Fibroblast of lung (primary cell): ENCODE measurements at regions not wholly inside any gene's neighbourhood (a gene's known extent, or its start where the extent isn't known, plus 50 kb on each side); places are given as distances from the start of the nearest gene placed in this dataset.

ENCODE experiments used
- DNase-seq, 2 donors: peaks; one replicate each; pipeline versions ENCODE4 v3.0.0 to v3.0.0-alpha.2; 2010; ENCODE audit warnings: low read depth in 2 of 2
- H2AFZ ChIP-seq: 2 replicates; pipeline ENCODE4 v1.5.1; 2012; ENCODE audit warnings: low read length, control low read depth, inconsistent platforms
- H3K27ac ChIP-seq: 2 replicates; pipeline ENCODE4 v1.5.1; 2011; ENCODE audit warnings: low read length, control low read depth; ENCODE audit not compliant: insufficient read depth
- H3K27me3 ChIP-seq: 2 replicates; pipeline ENCODE4 v1.5.1; 2011; ENCODE audit warnings: mild to moderate bottlenecking, low read length; ENCODE audit not compliant: control insufficient read depth, insufficient read depth
- H3K36me3 ChIP-seq: 2 replicates; pipeline ENCODE4 v1.5.1; 2011; ENCODE audit warnings: low read length; ENCODE audit not compliant: control insufficient read depth, insufficient read depth
- H3K4me1 ChIP-seq: 2 replicates; pipeline ENCODE4 v1.5.1; 2011; ENCODE audit warnings: low read length; ENCODE audit not compliant: control insufficient read depth, insufficient read depth; ENCODE audit errors: extremely low read depth
- H3K4me2 ChIP-seq: 2 replicates; pipeline ENCODE4 v1.5.1; 2011; ENCODE audit warnings: low read length, control low read depth; ENCODE audit not compliant: insufficient read depth; ENCODE audit errors: extremely low read depth
- H3K4me3 ChIP-seq, 4 experiments: fragments of 200-600 bp in 1 of 4; sonication (generic) in 1 of 4; replicated peaks in 1 of 4; 2 replicates each; pipeline ENCODE4 v1.5.1; 2011 to 2016; ENCODE audit warnings: low read length in 4 of 4, low read depth in 3 of 4, mild to moderate bottlenecking in 3 of 4, control low read depth in 2 of 4, inconsistent platforms in 1 of 4, mixed read lengths in 1 of 4; ENCODE audit not compliant: insufficient read depth in 1 of 4; ENCODE audit errors: control extremely low read depth in 1 of 4
- H3K79me2 ChIP-seq: 2 replicates; pipeline ENCODE4 v1.5.1; 2012; ENCODE audit warnings: mild to moderate bottlenecking, low read length, inconsistent platforms; ENCODE audit not compliant: control insufficient read depth, insufficient read depth
- H3K9ac ChIP-seq: 2 replicates; pipeline ENCODE4 v1.5.1; 2011; ENCODE audit warnings: mild to moderate bottlenecking, low read length, control low read depth; ENCODE audit not compliant: insufficient read depth
- H3K9me3 ChIP-seq: 2 replicates; pipeline ENCODE4 v1.5.1; 2012; ENCODE audit warnings: low read depth, low read length; ENCODE audit not compliant: control insufficient read depth, insufficient read depth
- H4K20me1 ChIP-seq: 2 replicates; pipeline ENCODE4 v1.5.1; 2011; ENCODE audit warnings: low read length; ENCODE audit not compliant: control insufficient read depth, insufficient read depth; ENCODE audit errors: extremely low read depth
- CTCF ChIP-seq, 2 donors: IDR thresholded peaks in 1 of 2; conservative IDR thresholded peaks in 1 of 2; 1 replicate in 1 of 2; 2 replicates in 1 of 2; pipeline ENCODE4 v1.5.1; 2011 to 2012; ENCODE audit warnings: low read length in 2 of 2, control low read depth in 1 of 2, inconsistent platforms in 1 of 2, low read depth in 1 of 2, mild to moderate bottlenecking in 1 of 2
- EZH2 ChIP-seq: IDR thresholded peaks from 2 replicates; pipeline ENCODE4 v1.5.1; 2012; ENCODE audit warnings: low read length, control low read depth, mild to moderate bottlenecking; ENCODE audit errors: missing control alignments

GRCh38 chr2:122019724-122020123 lies 264.3 kb downstream of the TSN start:
- TF ChIP-seq EZH2 (no peak), CTCF (conservative IDR thresholded peaks at IDR 0.05 in 1 of 2, IDR thresholded peaks at IDR 0.05 in 1 of 2; ENCODE audit: low read depth in 1 of 2, low read length in 2 of 2) (no peak)

GRCh38 chr2:122020377-122020776 lies 264.9 kb downstream of the TSN start:
- no peak for TF ChIP-seq EZH2
- no peak for TF ChIP-seq CTCF (conservative IDR thresholded peaks at IDR 0.05 in 1 of 2, IDR thresholded peaks at IDR 0.05 in 1 of 2; ENCODE audit: low read depth in 1 of 2, low read length in 2 of 2)
- no peak overlapping the region for H3K27ac ChIP-seq
- no peak for DNase-seq
- no peak overlapping the region for H2AFZ ChIP-seq
- H3K27me3 ChIP-seq, result no peaks in the 10 kb centered on the region
- no peaks in the 10 kb centered on the region for H4K20me1 ChIP-seq
- H3K9ac ChIP-seq, result no peak overlapping the region
- H3K4me2 ChIP-seq, result no peak overlapping the region
- H3K4me1 ChIP-seq, result no peaks in the 10 kb centered on the region
- no peak overlapping the region for H3K4me3 ChIP-seq
- no peaks in the 10 kb centered on the region for H3K79me2 ChIP-seq
- no peaks in the 10 kb centered on the region for H3K36me3 ChIP-seq
- no peaks in the 10 kb centered on the region for H3K9me3 ChIP-seq

More at GRCh38 chr2:122019724-122020123, 264.3 kb downstream of the TSN start:
- Histone ChIP-seq H3K27me3 (no peaks in the 10 kb centered on the region), H3K79me2 (no peaks in the 10 kb centered on the region), H3K36me3 (no peaks in the 10 kb centered on the region), H3K4me2 (no peak overlapping the region), H3K4me1 (no peaks in the 10 kb centered on the region), H4K20me1 (no peaks in the 10 kb centered on the region), H3K9ac (no peak overlapping the region), H3K27ac (no peak overlapping the region), H3K9me3 (no peaks in the 10 kb centered on the region), H3K4me3 (no peak overlapping the region), H2AFZ (no peak overlapping the region)
- DNase-seq, result no peak

GRCh38 chr2:122021941-122022340 lies 266.5 kb downstream of the TSN start:
- DNase-seq, result no peak
- no peaks in the 10 kb centered on the region for H3K79me2 ChIP-seq
- no peaks in the 10 kb centered on the region for H3K4me1 ChIP-seq
- no peaks in the 10 kb centered on the region for H3K9me3 ChIP-seq
- H3K27me3 ChIP-seq, result no peaks in the 10 kb centered on the region
- H3K36me3 ChIP-seq, result no peaks in the 10 kb centered on the region
- no peak overlapping the region for H2AFZ ChIP-seq
- H3K4me3 ChIP-seq, result no peak overlapping the region
- TF ChIP-seq CTCF (conservative IDR thresholded peaks at IDR 0.05 in 1 of 2, IDR thresholded peaks at IDR 0.05 in 1 of 2; ENCODE audit: low read depth in 1 of 2, low read length in 2 of 2) (no peak), EZH2 (no peak)
- no peak overlapping the region for H3K27ac ChIP-seq
- no peak overlapping the region for H3K9ac ChIP-seq
- H4K20me1 ChIP-seq, result no peaks in the 10 kb centered on the region
- H3K4me2 ChIP-seq, result no peak overlapping the region
